GM12874 (cell line): ENCODE measurements at regions not wholly inside any gene's neighbourhood (a gene's known extent, or its start where the extent isn't known, plus 50 kb on each side); places are given as distances from the start of the nearest gene placed in this dataset.

Experiments
- CTCF ChIP-seq: IDR thresholded peaks from 2 replicates; pipeline ENCODE4 v1.5.1; 2011; ENCODE audit warnings: low read depth, mild to moderate bottlenecking, control low read depth, low read length, moderate library complexity; ENCODE audit not compliant: insufficient read depth

GRCh38 chr10:35911233-35911632, 269.1 kb upstream of the FZD8 start:
- no peak for TF ChIP-seq CTCF

GRCh38 chr10:35910234-35910633, 268.1 kb upstream of the FZD8 start:
- TF ChIP-seq CTCF, result no peak

GRCh38 chr10:35909121-35909720, 267.1 kb upstream of the FZD8 start:
- no peak for TF ChIP-seq CTCF

- TF ChIP-seq CTCF, result no peak
These were observed 266.4 kb upstream of the FZD8 start for GRCh38 chr10:35908451-35908850.

GRCh38 chr10:35907548-35907947, 265.5 kb upstream of the FZD8 start:
- no peak for TF ChIP-seq CTCF

GRCh38 chr10:35906155-35906554, 264.1 kb upstream of the FZD8 start:
- no peak for TF ChIP-seq CTCF

GRCh38 chr10:35903021-35903420, 260.9 kb upstream of the FZD8 start:
- no peak for TF ChIP-seq CTCF
